GM19452 (cell line): ENCODE measurements at regions not wholly inside any gene's neighbourhood (a gene's known extent, or its start where the extent isn't known, plus 50 kb on each side); places are given as distances from the start of the nearest gene placed in this dataset.
"Not testable (repeated sequence)": the region's sequence is repeated elsewhere in the genome, so short reads cannot be mapped to it uniquely, and the experiment has no call there.

Source experiments
- ATAC-seq: cut with Tn5 transposase; IDR thresholded peaks from one replicate; pipeline ENCODE4 v1.9.1; 2021; ENCODE audit not compliant: unreplicated experiment

DNA sequence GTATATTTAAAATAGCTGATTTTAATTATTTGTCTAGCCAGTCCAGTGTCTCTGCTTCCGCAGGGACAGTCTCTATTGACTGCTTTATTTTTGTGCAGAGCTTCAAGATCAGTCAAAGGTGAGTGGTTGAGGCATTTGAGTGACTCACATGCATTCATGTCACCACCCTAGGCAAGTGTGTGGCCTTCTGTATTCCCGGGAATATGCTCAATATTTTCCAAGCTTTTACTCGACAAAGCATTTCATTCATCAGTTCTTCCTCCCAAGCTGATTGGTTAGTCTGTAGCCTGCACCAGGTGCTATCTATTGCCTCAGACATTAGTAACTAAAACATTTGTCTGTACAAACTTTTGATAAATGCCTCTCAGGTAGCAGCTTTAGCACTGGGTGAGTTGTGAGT, 471.5 kb upstream of the NRG3 start:
- no peak for ATAC-seq

DNA sequence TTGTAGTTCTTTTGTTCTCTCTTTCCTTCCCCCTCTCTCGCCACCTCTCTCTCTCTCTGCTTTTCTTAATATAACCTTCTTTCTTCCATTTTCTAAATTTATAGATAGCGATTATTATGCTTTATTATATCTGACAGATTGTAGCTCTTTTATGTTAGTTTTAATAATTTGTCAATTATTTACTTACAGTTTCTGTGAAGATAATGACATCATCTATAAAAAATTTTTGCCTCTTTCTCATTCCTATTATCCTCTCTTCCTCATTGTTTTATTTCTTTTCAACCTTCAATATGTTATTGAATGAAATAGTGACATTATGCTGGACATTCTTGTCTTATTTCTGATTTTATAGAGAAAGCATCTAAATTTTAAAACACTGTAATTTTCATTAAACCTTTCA, 469.6 kb upstream of the NRG3 start:
- no peak for ATAC-seq

DNA sequence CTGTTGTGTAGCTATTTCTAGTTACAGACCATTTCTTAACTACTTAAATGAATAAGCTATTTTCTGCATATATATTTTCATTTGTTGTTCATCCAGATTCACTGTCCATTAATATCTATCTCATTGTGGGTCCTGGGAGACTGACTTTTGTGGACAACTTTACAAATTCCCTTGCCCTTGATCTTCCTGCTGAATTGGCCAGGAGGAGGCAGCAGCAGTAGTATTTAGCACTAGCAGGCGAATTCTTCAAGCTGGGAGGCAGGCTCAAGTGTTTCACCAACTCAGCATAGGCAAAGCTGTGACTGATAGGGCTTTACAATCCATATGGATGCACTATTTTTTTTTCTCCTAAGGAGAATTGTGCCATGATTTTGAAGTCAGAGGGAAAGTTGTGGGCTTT, 461.0 kb upstream of the NRG3 start:
- no peak for ATAC-seq

DNA sequence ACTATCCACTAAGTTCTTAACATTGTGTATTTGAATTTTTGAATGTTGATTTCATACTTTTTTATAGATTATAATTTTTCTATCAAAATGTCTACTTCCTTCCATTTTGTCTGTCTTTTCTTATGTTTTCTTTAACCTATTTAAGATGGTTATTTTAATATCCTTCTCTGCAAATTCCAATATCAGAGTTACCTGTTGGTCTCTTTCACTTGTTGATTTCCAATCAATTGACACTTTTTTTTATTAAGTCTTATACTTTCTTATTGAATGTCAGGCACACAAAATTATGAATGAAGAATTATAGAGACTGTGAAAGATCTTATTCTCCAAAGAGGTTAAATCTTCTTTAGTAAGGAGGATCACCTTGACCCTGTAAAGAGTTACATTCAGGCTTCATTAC, 448.3 kb upstream of the NRG3 start:
- ATAC-seq = no peak

DNA sequence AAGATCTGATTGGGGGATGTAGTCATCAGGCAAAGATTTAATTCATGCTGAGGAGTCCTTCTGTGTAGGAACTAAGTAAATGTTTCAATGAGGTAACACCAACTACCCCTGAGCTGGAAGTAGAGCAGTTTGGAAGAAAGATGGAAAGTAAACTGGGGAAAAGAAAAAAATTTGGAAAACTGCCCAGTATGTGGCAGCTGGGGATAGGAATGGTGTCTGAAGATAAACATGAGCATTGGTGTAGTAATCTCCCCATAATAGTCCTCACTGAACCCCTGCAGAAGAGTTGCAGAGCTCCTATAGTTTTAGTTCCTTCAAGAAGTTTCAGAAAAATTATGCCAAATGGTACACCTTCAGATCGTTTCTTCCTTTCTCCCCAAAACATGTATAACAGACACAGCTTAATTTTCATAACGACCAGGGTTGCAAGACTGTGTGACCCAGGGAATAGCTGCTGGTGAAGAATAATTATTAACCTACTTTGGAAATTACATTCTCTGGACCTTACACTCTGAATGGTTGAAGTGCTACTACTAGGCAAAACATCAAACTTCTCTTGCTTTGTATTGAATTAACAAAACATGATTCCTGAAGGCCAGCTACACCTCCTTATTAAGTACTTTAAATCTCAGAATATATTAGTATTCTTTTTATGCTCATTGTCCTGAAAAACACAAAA, 446.4 kb upstream of the NRG3 start:
- ATAC-seq = no peak

DNA sequence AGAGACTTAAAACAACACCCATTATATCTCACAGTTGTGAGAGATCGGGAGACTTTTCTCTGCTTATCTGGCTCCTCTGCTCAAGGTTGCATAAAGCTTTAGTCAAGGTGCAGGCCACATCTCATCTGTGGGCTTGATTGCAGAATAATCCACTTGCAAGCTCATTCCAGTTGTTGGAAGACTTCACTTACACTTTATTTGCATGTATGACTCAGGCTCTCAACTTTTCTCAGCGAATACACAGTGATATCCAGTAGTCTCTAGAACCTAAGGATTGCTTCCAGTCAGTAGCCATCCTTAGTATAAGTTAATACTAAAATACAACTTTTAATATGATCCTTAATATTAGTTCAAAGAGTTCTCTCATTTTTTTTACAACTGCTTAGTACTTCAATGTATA, 435.5 kb upstream of the NRG3 start:
- ATAC-seq = no peak

DNA sequence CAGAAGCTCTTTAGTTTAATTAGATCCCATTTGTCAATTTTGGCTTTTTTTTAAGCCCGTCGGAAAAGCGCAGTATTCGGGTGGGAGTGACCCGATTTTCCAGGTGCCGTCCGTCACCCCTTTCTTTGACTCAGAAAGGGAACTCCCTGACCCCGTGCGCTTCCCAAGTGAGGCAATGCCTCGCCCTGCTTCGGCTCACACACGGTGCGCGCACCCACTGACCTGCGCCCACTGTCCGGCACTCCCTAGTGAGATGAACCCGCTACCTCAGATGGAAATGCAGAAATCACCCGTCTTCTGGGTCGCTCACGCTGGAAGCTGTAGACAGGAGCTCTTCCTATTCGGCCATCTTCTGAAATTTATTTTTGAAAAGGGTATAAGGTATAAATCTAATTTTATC, 433.4 kb upstream of the NRG3 start:
- not testable (repeated sequence) for ATAC-seq

DNA sequence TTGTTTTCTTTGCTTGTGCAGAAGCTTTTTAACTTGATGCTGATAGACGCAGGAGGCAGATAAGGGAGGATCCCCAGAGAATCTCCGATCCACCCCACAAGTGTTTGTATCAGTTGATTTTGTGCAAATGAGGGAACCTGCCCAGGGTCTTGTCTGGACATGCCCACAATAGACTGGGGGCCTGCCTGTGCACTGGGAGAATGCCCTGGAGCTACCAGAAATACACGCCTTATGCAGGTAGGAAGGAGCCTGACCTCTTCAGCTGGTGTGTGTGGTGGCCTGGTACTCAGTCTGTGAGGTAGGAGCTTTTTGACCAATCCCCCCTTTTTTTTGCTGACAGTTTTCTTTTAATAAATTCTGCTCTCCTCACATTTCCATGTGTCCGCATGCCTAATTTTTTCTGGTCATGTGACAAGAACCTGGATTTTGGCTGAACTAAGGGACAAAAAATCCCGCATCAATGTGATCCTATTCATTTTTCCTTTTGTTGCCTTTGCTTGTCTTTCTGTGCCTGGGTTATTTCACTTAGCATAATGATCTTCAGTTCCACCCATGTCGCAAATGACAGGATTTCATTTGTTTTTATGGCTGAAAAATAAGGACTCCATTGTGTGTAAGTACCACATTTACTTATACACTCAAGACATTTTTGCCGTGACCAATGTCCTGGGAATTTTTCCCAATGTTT, 430.6 kb upstream of the NRG3 start:
- no peak for ATAC-seq

DNA sequence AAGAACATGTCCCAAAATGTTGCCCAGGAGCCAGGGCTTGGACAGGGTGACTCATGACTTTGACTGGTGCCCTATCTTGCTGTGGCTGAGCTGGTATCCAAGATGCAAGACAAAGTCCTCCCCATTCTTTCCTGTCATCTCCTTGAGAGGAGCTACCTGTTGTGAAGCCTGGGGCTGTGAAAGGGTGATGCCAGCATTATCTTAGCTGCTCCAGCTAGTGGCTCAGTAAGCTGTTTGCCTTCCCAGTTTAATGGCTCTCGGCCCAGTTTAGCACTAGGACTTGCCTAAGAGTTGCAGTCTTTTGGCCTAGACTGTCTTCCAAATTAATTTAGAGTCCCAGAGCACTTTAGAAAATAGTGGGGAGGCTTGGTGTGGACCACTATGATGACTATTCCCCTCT, 424.3 kb upstream of the NRG3 start:
- no peak for ATAC-seq

DNA sequence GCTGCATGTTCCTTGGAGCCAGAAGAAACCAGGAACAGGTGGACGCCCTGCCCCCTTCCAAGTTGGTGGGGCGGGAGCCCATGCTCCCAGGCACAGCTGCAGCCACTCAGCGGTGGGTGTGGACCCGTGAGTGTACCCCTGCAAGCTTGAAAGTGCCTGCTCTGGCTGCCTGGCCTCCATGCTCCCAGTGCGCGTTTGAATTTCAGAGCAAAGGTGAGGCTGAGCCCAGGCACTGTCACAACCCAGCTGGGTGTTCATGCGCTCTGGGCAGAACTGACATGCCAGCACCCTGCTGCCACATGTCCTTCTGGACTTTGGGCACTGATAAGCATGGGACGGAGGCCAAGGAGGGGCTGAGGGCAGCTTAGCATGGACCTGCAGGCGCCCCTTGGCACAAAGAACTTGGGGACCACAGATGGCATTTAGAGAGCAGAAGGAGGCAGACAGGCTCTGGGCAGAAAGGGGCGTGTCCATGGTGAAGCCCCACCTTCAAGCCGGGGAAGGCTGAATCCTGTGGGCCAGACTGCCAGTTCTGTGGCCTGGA, 402.0 kb upstream of the NRG3 start:
- ATAC-seq = no peak

DNA sequence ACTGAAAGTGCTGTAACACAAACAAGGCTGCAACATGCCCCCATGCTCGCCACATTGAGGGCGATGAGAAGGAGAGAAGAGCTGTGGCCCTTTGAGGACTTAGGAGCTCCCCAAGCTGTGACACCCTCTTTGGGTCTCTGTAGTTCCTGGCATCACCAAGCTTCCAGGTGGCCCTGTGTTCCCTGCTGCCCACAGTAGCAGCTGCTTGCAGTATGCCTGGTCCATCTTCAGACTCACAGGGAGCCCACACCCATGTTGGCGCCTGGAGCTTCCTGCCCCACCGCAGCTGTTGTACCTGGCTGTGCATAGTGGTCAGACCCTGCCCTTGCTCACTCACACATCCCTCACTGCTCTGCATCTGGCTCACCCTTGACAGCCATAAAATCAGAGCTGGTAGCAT, 401.2 kb upstream of the NRG3 start:
- no peak for ATAC-seq

DNA sequence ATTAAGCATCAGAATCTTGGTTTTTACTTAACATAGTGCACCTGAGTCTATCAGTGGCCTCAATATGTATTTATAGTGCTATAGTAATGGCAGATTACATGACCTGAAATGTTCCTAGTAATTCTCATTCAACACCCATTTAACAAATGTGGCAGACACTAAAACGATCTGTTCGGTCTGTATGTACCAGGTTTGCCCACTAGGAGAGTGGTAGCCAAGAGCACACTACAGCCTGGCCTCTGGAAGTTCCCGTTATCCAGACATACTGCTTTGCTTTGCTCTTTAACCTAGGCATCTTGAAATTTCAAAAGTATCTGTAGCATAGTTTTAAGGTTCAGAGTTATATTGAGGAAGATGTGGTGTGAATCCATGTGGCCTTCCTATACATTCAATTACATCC, 395.7 kb upstream of the NRG3 start:
- no peak for ATAC-seq

DNA sequence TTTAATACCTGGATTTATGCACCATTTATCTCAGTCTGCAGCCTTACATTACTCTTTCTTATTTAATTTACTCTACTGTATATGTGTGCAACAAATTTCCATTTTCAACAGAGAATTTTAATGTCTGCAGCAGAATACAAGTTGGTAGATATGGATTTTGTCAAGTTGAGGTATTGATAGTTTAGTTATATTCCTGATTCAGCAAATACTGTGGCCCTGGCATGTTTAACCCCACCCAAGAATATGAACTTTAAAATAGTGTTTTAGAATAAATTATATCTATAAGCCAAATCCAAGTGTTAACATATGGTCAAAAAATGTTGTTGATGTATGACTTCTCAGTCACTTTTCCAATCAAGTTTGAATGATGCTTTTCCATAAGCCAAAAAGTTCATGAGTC, 378.4 kb upstream of the NRG3 start:
- ATAC-seq = no peak

DNA sequence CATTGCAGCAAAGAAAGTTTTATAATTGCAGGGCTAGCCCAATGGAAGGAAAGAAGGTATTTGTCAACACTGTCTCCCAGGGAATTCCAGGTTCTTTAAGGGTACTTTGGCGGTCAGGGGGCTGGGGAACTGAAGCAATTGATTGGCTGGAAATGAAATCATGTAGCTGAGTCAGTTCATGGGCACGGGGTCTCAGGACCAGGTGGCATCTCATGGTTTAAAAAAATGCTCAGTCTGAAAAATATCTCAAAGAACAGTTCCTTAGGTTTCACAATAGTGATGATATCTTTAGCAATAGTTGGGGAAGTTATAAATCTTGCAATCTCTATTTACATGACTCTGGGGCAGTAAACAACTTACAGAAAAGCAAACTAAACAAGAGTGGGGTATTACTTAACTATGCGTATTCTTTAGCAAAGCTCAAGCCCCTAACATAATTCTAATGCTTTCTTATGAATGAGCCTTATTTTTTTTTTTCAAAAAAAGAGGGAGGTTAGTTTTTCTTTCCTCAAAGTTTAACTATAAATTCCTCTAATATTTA, 376.9 kb upstream of the NRG3 start:
- no peak for ATAC-seq

DNA sequence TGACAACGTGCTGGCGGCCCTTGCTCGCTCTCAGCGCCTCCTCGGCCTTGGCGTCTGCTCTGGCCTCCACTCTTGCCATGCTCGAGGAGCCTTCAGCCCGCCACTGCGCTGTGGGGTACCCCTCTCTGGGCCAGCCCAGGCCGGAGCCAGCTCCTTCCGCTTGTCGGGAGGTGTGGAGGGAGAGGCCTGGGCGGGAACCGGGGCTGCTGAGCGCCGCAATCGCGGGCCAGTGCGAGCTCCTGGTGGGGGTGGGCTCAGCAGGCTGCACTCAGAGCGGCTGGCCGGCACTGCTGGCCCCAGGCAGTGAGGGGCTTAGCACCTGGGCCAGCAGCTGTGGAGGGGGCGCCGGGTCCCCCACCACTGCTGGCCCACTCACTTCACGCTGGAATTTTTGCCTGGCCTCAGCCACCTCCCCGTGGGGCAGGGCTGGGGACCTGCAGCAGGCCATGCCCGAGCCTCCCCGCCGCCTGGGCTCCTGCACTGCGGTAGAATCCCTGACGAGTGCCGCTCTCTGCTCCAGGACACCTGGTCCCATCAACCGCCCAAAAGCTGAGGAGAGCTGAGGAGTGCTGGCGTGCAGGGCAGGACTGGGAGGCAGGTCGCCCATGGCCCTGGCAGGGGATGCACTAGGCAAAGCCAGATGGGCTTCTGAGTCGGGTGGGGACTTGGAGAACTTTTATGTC, 372.2 kb upstream of the NRG3 start:
- no peak for ATAC-seq

DNA sequence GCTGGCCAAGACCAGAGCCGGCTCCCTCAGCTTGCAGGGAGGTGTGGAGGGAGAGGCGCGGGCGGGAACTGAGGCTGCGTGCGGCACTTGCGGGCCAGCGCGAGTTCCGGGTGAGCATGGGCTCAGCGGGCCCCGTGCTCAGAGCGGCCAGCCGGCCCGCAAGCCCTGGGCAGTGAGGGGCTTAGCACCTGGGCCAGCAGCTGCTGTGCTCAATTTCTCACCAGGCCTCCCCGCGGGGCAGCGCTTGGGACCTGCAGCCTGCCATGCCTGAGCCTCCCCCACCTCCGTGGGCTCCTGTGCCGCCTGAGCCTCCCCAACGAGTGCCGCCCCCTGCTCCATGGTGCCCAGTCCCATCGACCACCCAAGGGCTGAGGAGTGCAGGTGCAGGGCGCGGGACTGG, 369.2 kb upstream of the NRG3 start:
- ATAC-seq = not testable (repeated sequence)

DNA sequence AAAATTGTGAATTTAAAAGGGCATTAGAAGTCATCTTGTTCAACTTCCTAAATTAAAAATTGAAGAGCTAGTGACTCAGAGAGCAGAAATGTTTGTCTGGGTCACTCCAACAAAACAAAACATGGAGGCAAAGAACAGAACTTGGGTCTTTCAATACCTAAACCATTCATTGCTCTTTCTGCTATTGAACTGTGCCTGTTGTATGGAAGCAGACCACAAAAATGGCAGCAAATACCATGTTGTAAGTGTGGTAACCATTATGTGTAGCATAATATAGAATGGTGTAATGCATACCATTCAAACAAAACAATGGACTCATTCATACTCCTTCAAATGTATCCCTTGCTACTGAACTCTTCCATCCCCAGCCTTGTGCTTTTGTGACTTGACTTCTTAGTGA, 360.2 kb upstream of the NRG3 start:
- ATAC-seq = no peak

DNA sequence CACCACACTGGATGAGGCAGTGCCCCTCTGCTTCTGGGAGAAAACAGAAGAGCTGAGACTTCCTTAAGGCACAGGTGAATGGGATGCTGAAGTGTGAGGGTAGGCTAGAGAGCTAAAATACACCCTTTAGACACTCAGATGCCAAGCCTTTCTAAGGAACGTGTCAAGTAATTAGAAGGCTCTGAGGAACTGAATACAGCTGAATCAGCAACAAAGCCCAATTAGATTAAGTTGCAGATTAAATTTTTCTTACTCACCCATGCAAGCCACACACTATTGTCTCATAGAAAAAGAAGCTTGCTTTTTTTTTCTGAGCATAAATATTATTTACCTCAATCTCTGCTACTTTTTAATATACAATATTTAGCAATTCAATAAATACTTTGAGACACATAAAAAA, 354.3 kb upstream of the NRG3 start:
- ATAC-seq = no peak

DNA sequence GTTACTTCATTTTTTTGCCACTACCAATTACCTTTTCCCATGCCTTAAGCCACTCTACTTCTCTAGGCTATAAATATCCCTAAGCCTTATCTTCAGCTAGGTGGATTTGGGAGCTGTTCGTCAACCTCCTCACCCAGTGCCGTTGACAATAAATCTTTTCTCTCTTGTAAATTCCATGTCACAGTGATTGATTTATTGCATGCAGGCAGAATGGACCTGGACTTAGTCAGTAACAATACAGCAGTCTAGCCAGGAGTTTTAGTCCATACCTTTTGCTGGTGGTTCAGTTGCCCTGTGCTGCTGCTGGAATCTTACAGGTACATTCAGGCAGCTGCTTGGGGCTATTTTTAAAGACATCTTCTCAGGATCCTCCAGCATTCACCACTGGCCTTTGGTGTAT, 350.5 kb upstream of the NRG3 start:
- no peak for ATAC-seq

DNA sequence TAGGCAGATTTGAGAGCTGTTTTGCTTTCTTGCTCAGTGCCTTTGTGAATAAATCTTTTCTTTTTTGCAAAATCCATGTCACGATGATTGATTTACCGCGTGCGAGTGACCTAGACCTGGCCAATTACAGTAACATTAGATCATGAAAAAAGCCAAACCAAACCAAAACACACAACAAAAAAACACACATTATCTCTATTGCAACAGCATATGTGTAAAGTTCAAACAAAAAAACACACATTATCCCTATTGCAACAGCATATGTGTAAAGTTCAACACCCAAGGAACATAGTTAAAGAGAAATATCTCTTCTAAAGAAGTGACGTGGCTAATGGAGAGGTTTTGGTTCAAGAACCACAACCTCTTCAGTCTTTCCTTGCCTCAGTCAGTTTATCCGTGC, 342.6 kb upstream of the NRG3 start:
- ATAC-seq = no peak

DNA sequence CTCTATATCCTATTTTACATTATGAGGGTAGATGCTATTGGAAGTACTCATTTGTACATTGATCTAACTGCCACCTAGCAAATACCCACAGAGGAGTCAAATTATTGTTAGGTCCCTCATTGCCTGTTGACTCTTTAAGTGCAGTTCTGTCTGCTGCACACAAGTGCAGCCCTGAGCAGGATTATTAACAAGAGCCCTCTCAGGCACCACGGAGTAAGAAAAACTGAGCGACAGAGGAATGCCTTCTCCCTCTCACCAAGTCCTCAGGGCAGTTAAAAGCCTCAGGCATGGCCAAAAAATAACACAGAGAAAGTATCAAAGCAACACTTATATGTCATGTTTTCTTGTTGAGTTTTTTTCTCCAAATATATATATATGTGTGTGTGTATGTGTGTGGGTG, 340.0 kb upstream of the NRG3 start:
- no peak for ATAC-seq

DNA sequence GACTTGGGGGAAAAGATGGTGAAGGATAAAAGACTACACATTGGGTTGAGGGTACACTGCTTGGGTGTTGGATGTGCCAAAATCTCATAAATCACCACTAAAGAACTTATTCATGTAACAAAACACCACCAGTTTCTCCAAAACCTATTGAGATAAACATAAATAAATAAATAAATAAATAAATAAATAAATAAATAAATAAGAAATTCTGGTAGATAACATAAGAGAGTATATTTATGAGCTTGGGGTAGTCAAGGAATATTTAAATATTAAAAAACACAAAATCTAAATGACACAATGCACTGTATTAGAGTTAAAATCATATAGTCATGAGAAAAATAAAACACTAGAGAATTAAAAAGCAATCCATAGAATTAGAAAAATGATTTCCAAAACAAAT, 333.5 kb upstream of the NRG3 start:
- no peak for ATAC-seq
